ENCODE measurements at regions not wholly inside any gene's neighbourhood (a gene's known extent, or its start where the extent isn't known, plus 50 kb on each side); places are given as distances from the start of the nearest gene placed in this dataset.

- Histone ChIP-seq H3K4me2 (replicated peaks; ENCODE audit: low read depth, low read length, poor library complexity, severe bottlenecking) (no peak overlapping the region), H3K36me3 (replicated peaks in 1 of 2; ENCODE audit: control extremely low read depth in 1 of 2, control insufficient read depth in 1 of 2, extremely low read depth in 1 of 2, insufficient read depth in 2 of 2, low read length in 1 of 2) (no peaks in the 10 kb centered on the region), H4K20me1 (ENCODE audit: control insufficient read depth, insufficient read depth, low read length, poor library complexity, severe bottlenecking) (no peaks in the 10 kb centered on the region), H3K79me2 (ENCODE audit: control insufficient read depth, insufficient read depth, low read length) (no peaks in the 10 kb centered on the region), H3K9ac (ENCODE audit: low read length) (no peak overlapping the region), H3K27me3 (replicated peaks in 1 of 4; ENCODE audit: control extremely low read depth in 1 of 4, control insufficient read depth in 3 of 4, insufficient read depth in 4 of 4, low read length in 3 of 4) (no peaks in the 10 kb centered on the region), H3K27ac (ENCODE audit: low read length in 2 of 2) (no peak overlapping the region), H2AFZ (ENCODE audit: insufficient read depth, low read depth, low read length, poor library complexity, severe bottlenecking) (no peak overlapping the region), H3K9me3 (ENCODE audit: control extremely low read depth in 1 of 3, control insufficient read depth in 2 of 3, insufficient read depth in 1 of 3, low read length in 2 of 3) (no peaks in the 10 kb centered on the region), H3K4me3 (ENCODE audit: control extremely low read depth in 1 of 5, extremely low read depth in 1 of 5, insufficient read depth in 1 of 5, low read depth in 2 of 5, low read length in 4 of 5) (no peak overlapping the region), H3K4me1 (ENCODE audit: control insufficient read depth in 2 of 2, insufficient read depth in 2 of 2, low read length in 2 of 2) (no peaks in the 10 kb centered on the region)
- TF ChIP-seq CTCF (IDR thresholded peaks at IDR 0.05) = no peak
- no peak for TF ChIP-seq EZH2 (IDR thresholded peaks at IDR 0.05; ENCODE audit: borderline replicate concordance, insufficient read depth, low read depth, low read length, poor library complexity, severe bottlenecking)
- Mint-ChIP-seq H3K27ac (no peak overlapping the region), H3K4me3 (no peak overlapping the region), H3K9me3 (ENCODE audit: insufficient read depth) (no peaks in the 10 kb centered on the region), H3K27me3 (peaks cover 25% of the 10 kb centered on the region), H3K4me1 (no peaks in the 10 kb centered on the region)
- intact Hi-C loops (cut with micrococcal nuclease) = no loop called here
- no peak for DNase-seq
- ChIA-PET POLR2A (no interaction called here), CTCF (no interaction called here)
- WGBS (ENCODE audit: insufficient coverage) = no CpG with 5 or more reads among the region's 3 CpGs
- ATAC-seq (ENCODE audit: low read depth) = no peak
These were observed 145.1 kb downstream of the AQP9 start for GRCh38 chr15:58283302-58283701.

- Histone ChIP-seq H3K9ac (ENCODE audit: low read length) (no peak overlapping the region), H3K4me2 (replicated peaks; ENCODE audit: low read depth, low read length, poor library complexity, severe bottlenecking) (no peak overlapping the region), H3K36me3 (replicated peaks in 1 of 2; ENCODE audit: control extremely low read depth in 1 of 2, control insufficient read depth in 1 of 2, extremely low read depth in 1 of 2, insufficient read depth in 2 of 2, low read length in 1 of 2) (no peaks in the 10 kb centered on the region), H3K9me3 (ENCODE audit: control extremely low read depth in 1 of 3, control insufficient read depth in 2 of 3, insufficient read depth in 1 of 3, low read length in 2 of 3) (no peaks in the 10 kb centered on the region), H3K4me3 (ENCODE audit: control extremely low read depth in 1 of 5, extremely low read depth in 1 of 5, insufficient read depth in 1 of 5, low read depth in 2 of 5, low read length in 4 of 5) (no peak overlapping the region), H2AFZ (ENCODE audit: insufficient read depth, low read depth, low read length, poor library complexity, severe bottlenecking) (no peak overlapping the region), H3K27me3 (replicated peaks in 1 of 4; ENCODE audit: control extremely low read depth in 1 of 4, control insufficient read depth in 3 of 4, insufficient read depth in 4 of 4, low read length in 3 of 4) (no peaks in the 10 kb centered on the region), H4K20me1 (ENCODE audit: control insufficient read depth, insufficient read depth, low read length, poor library complexity, severe bottlenecking) (no peaks in the 10 kb centered on the region), H3K79me2 (ENCODE audit: control insufficient read depth, insufficient read depth, low read length) (no peaks in the 10 kb centered on the region), H3K27ac (ENCODE audit: low read length in 2 of 2) (no peak overlapping the region), H3K4me1 (ENCODE audit: control insufficient read depth in 2 of 2, insufficient read depth in 2 of 2, low read length in 2 of 2) (no peaks in the 10 kb centered on the region)
- Mint-ChIP-seq H3K4me3 (no peak overlapping the region), H3K27ac (no peak overlapping the region), H3K27me3 (peaks cover 20% of the 10 kb centered on the region), H3K9me3 (ENCODE audit: insufficient read depth) (no peaks in the 10 kb centered on the region), H3K4me1 (no peaks in the 10 kb centered on the region)
- 93% methylated on average over 2 of the region's 5 CpGs for WGBS (ENCODE audit: insufficient coverage)
- CTCF ChIA-PET = interaction anchor here (0.6 kb wide), 1 partner anchor 14 kb away, joined by 3 read pairs; no protein-coding TSS in a partner anchor
- DNase-seq (no peak), ATAC-seq (ENCODE audit: low read depth) (no peak)
- POLR2A ChIA-PET = no interaction called here
- TF ChIP-seq CTCF (IDR thresholded peaks at IDR 0.05) (no peak), EZH2 (IDR thresholded peaks at IDR 0.05; ENCODE audit: borderline replicate concordance, insufficient read depth, low read depth, low read length, poor library complexity, severe bottlenecking) (no peak)
- intact Hi-C loops (cut with micrococcal nuclease) = no loop called here
These were observed 146.1 kb downstream of the AQP9 start for GRCh38 chr15:58284293-58284692.

Measured in B cell (primary cell).